HG02970 (cell line): ENCODE measurements at regions not wholly inside any gene's neighbourhood (a gene's known extent, or its start where the extent isn't known, plus 50 kb on each side); places are given as distances from the start of the nearest gene placed in this dataset.

Experiments
- ATAC-seq: cut with Tn5 transposase; IDR thresholded peaks from one replicate; pipeline ENCODE4 v1.9.1; 2021; ENCODE audit warnings: mild to moderate bottlenecking, moderate library complexity, moderate number of reproducible peaks; ENCODE audit not compliant: unreplicated experiment, low FRiP score

- ATAC-seq, result no peak
Measured at GRCh38 chr1:56199956-56200355, 379.4 kb downstream of the PLPP3 start.

GRCh38 chr1:56199061-56199460, 380.3 kb downstream of the PLPP3 start:
- ATAC-seq, result no peak

- no peak for ATAC-seq
Measured at GRCh38 chr1:56197946-56198345, 381.4 kb downstream of the PLPP3 start.

- no peak for ATAC-seq
Measured at GRCh38 chr1:56196839-56197238, 382.5 kb downstream of the PLPP3 start.

GRCh38 chr1:56194701-56195300, 384.6 kb downstream of the PLPP3 start:
- no peak for ATAC-seq

GRCh38 chr1:56193656-56194055, 385.7 kb downstream of the PLPP3 start:
- ATAC-seq, result no peak

GRCh38 chr1:56191369-56191768, 388.0 kb downstream of the PLPP3 start:
- ATAC-seq, result no peak

- no peak for ATAC-seq
Measured at GRCh38 chr1:56190806-56191365, 388.5 kb downstream of the PLPP3 start.

- ATAC-seq, result no peak
Measured at GRCh38 chr1:56189946-56190805, 389.2 kb downstream of the PLPP3 start.

GRCh38 chr1:56189454-56189853, 389.9 kb downstream of the PLPP3 start:
- ATAC-seq, result no peak

GRCh38 chr1:56188855-56189254, 390.5 kb downstream of the PLPP3 start:
- ATAC-seq, result no peak

- ATAC-seq, result no peak
Measured at GRCh38 chr1:56188221-56188620, 391.1 kb downstream of the PLPP3 start.

- no peak for ATAC-seq
Measured at GRCh38 chr1:56187405-56187804, 392.0 kb downstream of the PLPP3 start.

GRCh38 chr1:56185493-56185892, 393.9 kb downstream of the PLPP3 start:
- ATAC-seq, result no peak

- ATAC-seq, result no peak
Measured at GRCh38 chr1:56183151-56183550, 396.2 kb downstream of the PLPP3 start.

- ATAC-seq, result no peak
Measured at GRCh38 chr1:56180520-56181190, 398.7 kb downstream of the PLPP3 start.

GRCh38 chr1:56179543-56179942, 399.8 kb downstream of the PLPP3 start:
- ATAC-seq, result no peak

GRCh38 chr1:56175211-56175610, 404.2 kb downstream of the PLPP3 start:
- no peak for ATAC-seq

GRCh38 chr1:56174176-56174885, 405.0 kb downstream of the PLPP3 start:
- no peak for ATAC-seq

- no peak for ATAC-seq
Measured at GRCh38 chr1:56173736-56174135, 405.6 kb downstream of the PLPP3 start.

GRCh38 chr1:56171670-56172069, 407.7 kb downstream of the PLPP3 start:
- no peak for ATAC-seq
